Endothelial cell (in vitro differentiated cells): ENCODE measurements at regions not wholly inside any gene's neighbourhood (a gene's known extent, or its start where the extent isn't known, plus 50 kb on each side); places are given as distances from the start of the nearest gene placed in this dataset.

Source experiments
- DNase-seq: peaks from one replicate; pipeline ENCODE4 v3.0.0; 2021; ENCODE audit warnings: low spot score
- H3K27ac Mint-ChIP-seq: one replicate; pipeline ENCODE4 v1.8.0; 2021; ENCODE audit warnings: mixed read lengths, inconsistent platforms; ENCODE audit not compliant: unreplicated experiment
- H3K27me3 Mint-ChIP-seq: one replicate; pipeline ENCODE4 v1.8.0; 2021; ENCODE audit warnings: mild to moderate bottlenecking, moderate library complexity, mixed read lengths, inconsistent platforms; ENCODE audit not compliant: unreplicated experiment
- H3K36me3 Mint-ChIP-seq: one replicate; pipeline ENCODE4 v1.8.0; 2021; ENCODE audit warnings: mild to moderate bottlenecking, low read depth, mixed read lengths, inconsistent platforms; ENCODE audit not compliant: unreplicated experiment
- H3K4me1 Mint-ChIP-seq: one replicate; pipeline ENCODE4 v1.8.0; 2021; ENCODE audit warnings: mild to moderate bottlenecking, mixed read lengths, inconsistent platforms; ENCODE audit not compliant: unreplicated experiment
- H3K4me3 Mint-ChIP-seq: one replicate; pipeline ENCODE4 v1.8.0; 2021; ENCODE audit warnings: mild to moderate bottlenecking, mixed read lengths, inconsistent platforms; ENCODE audit not compliant: unreplicated experiment
- H3K9me3 Mint-ChIP-seq: one replicate; pipeline ENCODE4 v1.8.0; 2021; ENCODE audit warnings: mixed read lengths, inconsistent platforms; ENCODE audit not compliant: unreplicated experiment
- CTCF ChIP-seq: fragments of 200-600 bp; sonication (generic); IDR thresholded peaks from one replicate; pipeline ENCODE4 v1.5.0; 2021; ENCODE audit warnings: antibody characterized with exemption; ENCODE audit not compliant: unreplicated experiment

- no peak overlapping the region for H3K27ac Mint-ChIP-seq
- no peak for DNase-seq
- H3K4me3 Mint-ChIP-seq: no peak overlapping the region
Observed at GRCh38 chr18:73683409-73684238, 464.0 kb downstream of the FBXO15 start.

GRCh38 chr18:73681912-73682311 lies 465.7 kb downstream of the FBXO15 start:
- TF ChIP-seq CTCF: no peak
- no peaks in the 10 kb centered on the region for H3K4me1 Mint-ChIP-seq
- H3K4me3 Mint-ChIP-seq: no peak overlapping the region

More at GRCh38 chr18:73683409-73684238, 464.0 kb downstream of the FBXO15 start:
- Mint-ChIP-seq H3K36me3 (no peaks in the 10 kb centered on the region), H3K27me3 (peaks cover 5% of the 10 kb centered on the region), H3K9me3 (no peaks in the 10 kb centered on the region), H3K4me1 (no peaks in the 10 kb centered on the region)
- TF ChIP-seq CTCF: no peak

GRCh38 chr18:73681398-73681797 lies 466.2 kb downstream of the FBXO15 start:
- Mint-ChIP-seq H3K27ac (no peak overlapping the region), H3K9me3 (no peaks in the 10 kb centered on the region), H3K4me1 (no peaks in the 10 kb centered on the region), H3K4me3 (no peak overlapping the region), H3K36me3 (no peaks in the 10 kb centered on the region), H3K27me3 (no peaks in the 10 kb centered on the region)
- TF ChIP-seq CTCF: no peak
- no peak for DNase-seq

More at GRCh38 chr18:73681912-73682311, 465.7 kb downstream of the FBXO15 start:
- Mint-ChIP-seq H3K9me3 (no peaks in the 10 kb centered on the region), H3K27ac (no peak overlapping the region), H3K36me3 (no peaks in the 10 kb centered on the region), H3K27me3 (no peaks in the 10 kb centered on the region)
- no peak for DNase-seq

- H3K4me3 Mint-ChIP-seq: no peak overlapping the region
- H3K4me1 Mint-ChIP-seq: no peaks in the 10 kb centered on the region
- TF ChIP-seq CTCF: no peak
- H3K27me3 Mint-ChIP-seq: no peaks in the 10 kb centered on the region
- no peak overlapping the region for H3K27ac Mint-ChIP-seq
- no peaks in the 10 kb centered on the region for H3K36me3 Mint-ChIP-seq
- DNase-seq: no peak
- no peaks in the 10 kb centered on the region for H3K9me3 Mint-ChIP-seq
Observed at GRCh38 chr18:73679941-73680712, 467.5 kb downstream of the FBXO15 start.

- Mint-ChIP-seq H3K9me3 (no peaks in the 10 kb centered on the region), H3K27ac (no peak overlapping the region), H3K4me1 (no peaks in the 10 kb centered on the region), H3K27me3 (no peaks in the 10 kb centered on the region), H3K36me3 (no peaks in the 10 kb centered on the region), H3K4me3 (no peak overlapping the region)
- TF ChIP-seq CTCF: no peak
- no peak for DNase-seq
Observed at GRCh38 chr18:73677450-73677849, 470.2 kb downstream of the FBXO15 start.
